ENCODE measurements at regions not wholly inside any gene's neighbourhood (a gene's known extent, or its start where the extent isn't known, plus 50 kb on each side); places are given as distances from the start of the nearest gene placed in this dataset.

- TF ChIP-seq CTCF (conservative IDR thresholded peaks at IDR 0.05; ENCODE audit: low read length) (no peak), EZH2phosphoT487 (IDR thresholded peaks at IDR 0.05; ENCODE audit: borderline replicate concordance, low read depth, low read length) (no peak)
Measured at GRCh38 chr5:8714861-8715260, 831.0 kb downstream of the SEMA5A start.
